ENCODE measurements at regions not wholly inside any gene's neighbourhood (a gene's known extent, or its start where the extent isn't known, plus 50 kb on each side); places are given as distances from the start of the nearest gene placed in this dataset.

- TF ChIP-seq CTCF (IDR thresholded peaks at IDR 0.05; ENCODE audit: insufficient read depth, low read depth, low read length) = no peak
- no peak overlapping the region for H3K4me3 ChIP-seq (ENCODE audit: low read depth, low read length)
- DNase-seq (ENCODE audit: low read depth) = no peak
- H3K27me3 ChIP-seq (ENCODE audit: control insufficient read depth, insufficient read depth, low read length) = no peaks in the 10 kb centered on the region
- ChIA-PET POLR2A (no interaction called here), CTCF (interaction anchor here (1.2 to 1.6 kb wide), 2 partner anchors 17 to 19 kb away, joined by 3 to 4 read pairs; no protein-coding TSS in a partner anchor)
- no peaks in the 10 kb centered on the region for H3K36me3 ChIP-seq (ENCODE audit: control insufficient read depth, insufficient read depth, low read length)
Measured at GRCh38 chr5:35417040-35417439, 186.8 kb upstream of the PRLR start.

GRCh38 chr5:35416217-35416988, 186.1 kb upstream of the PRLR start:
- CTCF ChIA-PET = interaction anchor here (1.1 to 1.6 kb wide), 3 partner anchors 10 to 20 kb away, joined by 3 to 7 read pairs (median 4); no protein-coding TSS in a partner anchor
- no peaks in the 10 kb centered on the region for H3K27me3 ChIP-seq (ENCODE audit: control insufficient read depth, insufficient read depth, low read length)
- DNase-seq (ENCODE audit: low read depth) = no peak
- POLR2A ChIA-PET = no interaction called here
- no peak for TF ChIP-seq CTCF (IDR thresholded peaks at IDR 0.05; ENCODE audit: insufficient read depth, low read depth, low read length)
- H3K4me3 ChIP-seq (ENCODE audit: low read depth, low read length) = no peak overlapping the region
- H3K36me3 ChIP-seq (ENCODE audit: control insufficient read depth, insufficient read depth, low read length) = no peaks in the 10 kb centered on the region

GRCh38 chr5:35415309-35415708, 185.0 kb upstream of the PRLR start:
- Histone ChIP-seq H3K4me3 (ENCODE audit: low read depth, low read length) (no peak overlapping the region), H3K27me3 (ENCODE audit: control insufficient read depth, insufficient read depth, low read length) (no peaks in the 10 kb centered on the region), H3K36me3 (ENCODE audit: control insufficient read depth, insufficient read depth, low read length) (no peaks in the 10 kb centered on the region)
- POLR2A ChIA-PET = no interaction called here
- CTCF ChIA-PET = interaction anchor here (1.1 kb wide), 1 partner anchor 11 kb away, joined by 7 read pairs; no protein-coding TSS in a partner anchor
- no peak for TF ChIP-seq CTCF (IDR thresholded peaks at IDR 0.05; ENCODE audit: insufficient read depth, low read depth, low read length)
- DNase-seq (ENCODE audit: low read depth) = no peak

GRCh38 chr5:35409361-35409760, 179.1 kb upstream of the PRLR start:
- ChIA-PET CTCF (no interaction called here), POLR2A (no interaction called here)
- no peak for TF ChIP-seq CTCF (IDR thresholded peaks at IDR 0.05; ENCODE audit: insufficient read depth, low read depth, low read length)
- DNase-seq (ENCODE audit: low read depth) = no peak
- H3K4me3 ChIP-seq (ENCODE audit: low read depth, low read length) = no peak overlapping the region
- no peaks in the 10 kb centered on the region for H3K36me3 ChIP-seq (ENCODE audit: control insufficient read depth, insufficient read depth, low read length)
- no peaks in the 10 kb centered on the region for H3K27me3 ChIP-seq (ENCODE audit: control insufficient read depth, insufficient read depth, low read length)

GRCh38 chr5:35408146-35408545, 177.9 kb upstream of the PRLR start:
- POLR2A ChIA-PET = no interaction called here
- CTCF ChIA-PET = no interaction called here
- peak; percentile 11 for DNase-seq (ENCODE audit: low read depth)

More at GRCh38 chr5:35408146-35408545, 177.9 kb upstream of the PRLR start:
- Histone ChIP-seq H3K4me3 (ENCODE audit: low read depth, low read length) (no peak overlapping the region), H3K36me3 (ENCODE audit: control insufficient read depth, insufficient read depth, low read length) (no peaks in the 10 kb centered on the region), H3K27me3 (ENCODE audit: control insufficient read depth, insufficient read depth, low read length) (no peaks in the 10 kb centered on the region)
- TF ChIP-seq CTCF (IDR thresholded peaks at IDR 0.05; ENCODE audit: insufficient read depth, low read depth, low read length) = no peak
